ENCODE measurements at regions not wholly inside any gene's neighbourhood (a gene's known extent, or its start where the extent isn't known, plus 50 kb on each side); places are given as distances from the start of the nearest gene placed in this dataset.

DNA sequence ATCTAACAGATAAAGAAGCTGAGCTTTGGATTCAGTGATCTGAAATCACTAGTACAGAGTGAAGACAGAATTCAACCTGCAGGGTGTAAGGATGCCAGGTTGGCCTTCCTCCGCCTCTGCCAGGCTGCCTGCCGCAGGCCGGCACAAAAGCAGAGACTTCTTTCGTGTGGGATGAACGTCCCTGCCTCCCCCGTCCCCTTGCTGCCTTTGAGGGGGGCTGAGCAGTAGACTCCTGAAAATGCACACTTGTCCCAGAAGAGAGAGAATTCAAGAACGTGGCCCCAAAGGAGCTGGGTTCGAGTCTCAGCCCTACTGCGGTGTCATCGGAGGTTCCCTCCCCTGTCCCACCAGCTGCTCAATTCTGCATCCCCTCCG, 154.3 kb downstream of the BCL11B start:
- DNase-seq = no peak

- DNase-seq = no peak
These were observed 153.8 kb downstream of the BCL11B start for GRCh38 chr14:99118046-99118721.

DNA sequence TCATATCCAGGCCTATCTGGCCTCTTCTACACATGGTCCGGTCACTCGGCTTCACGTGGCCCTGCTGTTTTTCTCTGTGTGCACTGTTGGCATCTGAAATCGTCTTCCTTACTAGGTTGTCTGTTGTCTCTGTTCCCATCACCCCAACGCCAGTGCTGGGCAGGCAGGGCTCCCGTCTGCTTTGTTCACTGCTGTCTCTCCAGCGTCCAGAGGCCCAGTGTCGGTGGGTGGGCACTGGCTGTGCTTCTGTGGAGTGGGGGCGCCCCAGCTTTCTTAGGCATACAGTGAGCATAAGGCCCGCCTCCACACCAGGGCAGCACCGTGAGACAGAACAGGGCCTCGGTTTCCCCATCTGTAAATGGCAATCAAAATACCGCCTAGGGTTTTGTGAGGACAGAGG, 153.1 kb downstream of the BCL11B start:
- DNase-seq = no peak
